GM18870 (cell line): ENCODE measurements at regions not wholly inside any gene's neighbourhood (a gene's known extent, or its start where the extent isn't known, plus 50 kb on each side); places are given as distances from the start of the nearest gene placed in this dataset.
"Not testable (repeated sequence)": the region's sequence is repeated elsewhere in the genome, so short reads cannot be mapped to it uniquely, and the experiment has no call there.

Source experiments
- ATAC-seq: cut with Tn5 transposase; IDR thresholded peaks from one replicate; pipeline ENCODE4 v1.9.1; 2021; ENCODE audit warnings: moderate library complexity; ENCODE audit not compliant: unreplicated experiment

DNA sequence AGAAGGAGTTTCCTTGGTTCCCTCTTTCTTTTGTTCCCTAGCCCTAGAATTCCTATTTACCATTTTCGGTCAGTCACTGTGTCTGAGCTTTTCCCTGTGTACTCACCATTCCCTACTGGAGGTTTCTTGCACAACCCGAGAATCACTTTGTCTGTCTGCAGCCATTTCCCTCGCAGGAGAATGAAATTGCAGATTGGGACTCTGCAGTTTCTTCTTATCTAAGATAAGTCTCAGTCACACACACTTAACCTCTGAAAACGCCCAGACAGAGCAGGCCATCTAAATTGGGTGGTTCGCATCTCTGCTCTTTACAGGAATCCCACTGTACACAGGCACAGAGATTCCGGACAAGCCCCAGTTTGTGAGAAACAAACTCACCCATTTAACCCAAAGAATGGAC is 58.6 kb upstream of the CNTNAP2 start:
- no peak for ATAC-seq

GRCh38 chr7:146054909-146055308 is 61.7 kb upstream of the CNTNAP2 start:
- ATAC-seq = no peak

GRCh38 chr7:146053492-146053891 is 63.1 kb upstream of the CNTNAP2 start:
- ATAC-seq = no peak

DNA sequence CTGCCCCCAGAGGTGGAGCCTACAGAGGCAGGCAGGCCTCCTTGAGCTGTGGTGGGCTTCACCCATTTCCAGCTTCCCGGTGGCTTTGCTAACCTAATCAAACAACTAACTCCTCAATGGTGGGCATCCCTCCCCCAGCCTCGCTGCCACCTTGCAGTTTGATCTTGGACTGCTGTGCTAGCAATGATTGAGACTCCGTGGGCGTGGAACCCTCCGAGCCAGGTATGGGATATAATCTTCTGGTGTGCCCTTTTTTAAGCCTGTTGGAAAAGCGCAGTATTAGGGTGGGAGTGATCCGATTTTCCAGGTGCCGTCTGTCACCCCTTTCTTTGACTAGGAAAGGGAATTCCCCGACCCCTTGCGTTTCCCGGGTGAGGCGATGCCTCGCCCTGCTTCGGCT is 73.3 kb upstream of the CNTNAP2 start:
- ATAC-seq = not testable (repeated sequence)

DNA sequence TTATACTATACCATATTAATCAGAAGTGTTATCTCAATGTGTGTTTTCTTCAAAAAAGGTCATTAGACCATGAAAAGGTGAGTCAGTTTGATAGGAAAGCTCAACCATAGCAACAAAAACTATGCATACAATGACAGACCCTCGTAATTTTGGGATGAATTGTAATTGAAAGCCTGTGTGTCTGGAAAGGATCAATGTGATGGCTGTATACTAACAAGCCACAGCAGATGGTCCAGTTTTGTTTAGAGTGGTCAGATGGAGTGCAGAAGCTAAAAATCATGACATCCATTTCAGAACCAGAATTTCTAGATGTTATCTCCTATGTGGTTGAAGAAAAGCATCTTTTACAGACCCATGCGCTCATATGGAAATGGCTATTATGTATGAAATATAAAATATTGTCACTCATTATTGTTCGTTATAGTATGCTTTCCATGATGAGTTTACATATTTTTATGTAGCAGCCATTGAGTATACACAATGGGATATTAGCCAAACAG is 88.3 kb upstream of the CNTNAP2 start:
- ATAC-seq = no peak

GRCh38 chr7:146027243-146027642 is 89.4 kb upstream of the CNTNAP2 start:
- ATAC-seq = no peak

DNA sequence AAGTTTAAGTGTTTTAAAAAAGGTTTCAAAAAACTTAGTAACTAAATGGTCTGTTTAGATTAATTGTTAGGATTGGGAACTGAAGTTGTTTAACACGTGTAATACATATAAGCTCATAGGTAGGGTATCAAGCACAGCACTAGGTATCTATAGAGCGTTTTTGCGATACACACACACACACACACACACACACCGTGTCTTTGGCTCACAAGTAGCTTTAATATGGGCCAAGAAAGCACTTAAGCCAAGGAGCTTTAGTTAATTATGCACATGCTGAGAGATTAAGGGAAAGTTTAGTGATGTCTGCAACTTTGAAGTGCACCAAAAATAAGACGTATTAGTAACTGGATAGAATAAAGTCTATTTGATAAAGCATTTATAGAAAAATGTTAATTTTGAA is 93.8 kb upstream of the CNTNAP2 start:
- no peak for ATAC-seq

GRCh38 chr7:146019041-146020004 is 97.3 kb upstream of the CNTNAP2 start:
- ATAC-seq = not testable (repeated sequence)

GRCh38 chr7:146017366-146017765 is 99.2 kb upstream of the CNTNAP2 start:
- ATAC-seq = not testable (repeated sequence)

DNA sequence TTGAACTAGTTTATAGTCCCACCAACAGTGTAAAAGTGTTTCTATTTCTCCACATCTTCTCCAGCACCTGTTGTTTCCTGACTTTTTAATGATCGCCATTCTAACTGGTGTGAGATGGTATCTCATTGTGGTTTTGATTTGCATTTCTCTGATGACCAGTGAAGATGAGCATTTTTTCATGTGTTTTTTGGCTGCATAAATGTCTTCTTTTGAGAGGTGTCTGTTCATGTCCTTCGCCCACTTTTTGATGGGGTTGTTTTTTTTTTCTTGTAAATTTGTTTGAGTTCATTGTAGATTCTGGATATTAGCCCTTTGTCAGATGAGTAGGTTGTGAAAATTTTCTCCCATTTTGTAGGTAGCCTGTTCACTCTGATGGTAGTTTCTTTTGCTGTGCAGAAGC is 102.4 kb upstream of the CNTNAP2 start:
- ATAC-seq = not testable (repeated sequence)

DNA sequence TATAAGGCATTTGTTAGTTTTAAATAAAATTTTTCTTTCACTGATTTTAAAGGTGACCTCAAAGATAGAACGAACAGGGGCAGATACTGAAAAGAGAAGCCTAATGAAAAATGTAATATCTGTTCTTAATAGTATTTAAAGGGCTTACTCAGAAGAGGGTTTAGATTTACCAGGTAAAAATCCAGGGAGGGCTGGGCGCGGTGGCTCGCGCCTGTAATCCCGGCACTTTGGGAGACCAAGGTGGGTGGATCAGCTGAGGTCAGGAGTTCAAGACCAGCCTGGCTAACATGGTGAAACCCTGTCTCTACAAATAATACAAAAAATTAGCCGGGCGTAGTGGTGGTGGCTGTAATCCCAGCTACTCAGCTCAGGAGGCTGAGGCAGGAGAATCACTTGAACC is 108.3 kb upstream of the CNTNAP2 start:
- no peak for ATAC-seq

DNA sequence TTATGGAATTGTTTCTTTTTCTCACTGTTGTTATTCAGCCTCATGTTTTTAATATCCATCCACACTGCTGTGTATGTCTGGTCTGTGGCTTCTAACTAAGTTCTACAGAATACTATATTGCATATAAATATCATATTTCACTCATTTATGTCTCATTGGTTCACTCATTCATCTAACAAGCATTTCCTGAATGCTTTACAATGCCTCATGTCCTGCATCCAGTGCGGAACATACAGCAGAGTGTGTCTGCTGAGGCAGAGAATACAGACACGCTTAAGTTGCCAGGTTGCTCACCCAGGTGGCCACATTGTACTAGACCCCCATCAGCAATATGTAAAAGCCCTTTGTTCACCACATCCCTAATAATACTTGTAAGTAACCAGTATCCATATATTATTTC is 111.8 kb upstream of the CNTNAP2 start:
- ATAC-seq = no peak

- ATAC-seq = peak; percentile 92
These were observed 114.0 kb upstream of the CNTNAP2 start for GRCh38 chr7:146002431-146003078.

- no peak for ATAC-seq
These were observed 114.6 kb upstream of the CNTNAP2 start for GRCh38 chr7:146002008-146002407.

GRCh38 chr7:146000882-146001281 is 115.7 kb upstream of the CNTNAP2 start:
- ATAC-seq = no peak

DNA sequence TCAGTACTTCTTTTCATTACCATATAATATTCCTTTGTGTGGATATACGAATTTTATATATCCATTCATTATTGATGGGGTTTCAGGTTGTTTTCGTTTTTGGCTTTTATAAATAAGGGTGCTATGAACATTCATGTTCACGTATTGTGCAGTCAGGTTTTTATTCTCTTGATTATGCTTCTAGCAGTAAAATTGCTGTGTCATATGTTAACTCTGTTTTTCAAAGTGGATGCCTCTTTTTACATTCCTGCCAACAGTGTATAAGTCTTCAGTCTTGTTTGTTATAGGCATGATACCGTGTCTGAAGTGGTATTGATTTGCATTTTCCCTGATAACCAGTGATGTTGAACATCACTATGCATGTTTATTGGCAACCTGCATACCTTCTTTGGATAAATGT is 127.1 kb upstream of the CNTNAP2 start:
- no peak for ATAC-seq

GRCh38 chr7:145986248-145986874 is 130.2 kb upstream of the CNTNAP2 start:
- ATAC-seq = no peak

- no peak for ATAC-seq
These were observed 137.8 kb upstream of the CNTNAP2 start for GRCh38 chr7:145978769-145979168.

DNA sequence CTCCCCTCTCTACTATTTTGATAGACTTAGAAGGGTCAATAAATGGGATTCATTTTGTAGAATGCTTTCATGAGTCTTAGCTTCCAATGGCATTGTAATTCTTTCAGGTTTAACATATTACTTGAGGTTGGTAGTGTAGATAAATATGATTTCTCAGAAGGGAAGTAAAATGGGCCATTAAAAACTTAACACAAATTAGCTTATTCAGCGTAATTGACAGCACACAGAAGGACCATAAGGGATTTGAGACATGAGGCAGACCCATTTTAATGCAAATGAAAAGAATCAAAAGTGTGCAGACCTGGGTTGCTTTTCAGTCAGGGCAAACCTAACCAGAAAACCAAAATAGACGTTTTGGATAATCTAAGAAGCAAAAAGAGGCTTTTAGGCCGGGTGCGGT is 156.6 kb upstream of the CNTNAP2 start:
- no peak for ATAC-seq

GRCh38 chr7:145957160-145957890 is 159.3 kb upstream of the CNTNAP2 start:
- ATAC-seq = no peak

DNA sequence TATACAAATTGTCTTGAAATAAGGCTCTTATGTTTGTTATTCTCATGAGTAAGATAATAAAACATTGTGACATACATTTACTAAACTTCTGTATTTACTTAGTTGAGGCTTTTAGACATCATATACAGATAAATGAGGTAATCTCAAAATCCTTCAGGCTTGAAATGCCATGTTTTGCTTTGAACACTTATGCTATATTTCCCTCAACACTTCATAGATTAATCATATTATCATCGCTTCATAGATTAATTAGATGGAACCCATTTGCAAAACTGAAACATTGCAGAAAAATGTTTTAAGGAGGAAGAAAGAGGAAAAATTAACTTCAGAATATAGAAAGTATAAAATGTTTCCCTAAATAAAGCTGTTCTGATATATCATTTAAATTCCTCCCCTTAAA is 165.0 kb upstream of the CNTNAP2 start:
- no peak for ATAC-seq
